CD4-positive, alpha-beta T cell treated with Interleukin-15 for 1 hour (primary cell): ENCODE measurements at regions not wholly inside any gene's neighbourhood (a gene's known extent, or its start where the extent isn't known, plus 50 kb on each side); places are given as distances from the start of the nearest gene placed in this dataset.

Source experiments
- DNase-seq: peaks from one replicate; pipeline ENCODE4 v3.0.0-alpha.2; 2020

- DNase-seq: no peak
Observed at GRCh38 chr5:141800617-141801016, 77.6 kb downstream of the PCDH1 start.

- no peak for DNase-seq
Observed at GRCh38 chr5:141799507-141800167, 78.6 kb downstream of the PCDH1 start.

- no peak for DNase-seq
Observed at GRCh38 chr5:141797425-141797824, 80.8 kb downstream of the PCDH1 start.

GRCh38 chr5:141795421-141795820 is 82.8 kb downstream of the PCDH1 start:
- no peak for DNase-seq

- DNase-seq: no peak
Observed at GRCh38 chr5:141793881-141794280, 84.3 kb downstream of the PCDH1 start.

- no peak for DNase-seq
Observed at GRCh38 chr5:141793403-141793802, 84.8 kb downstream of the PCDH1 start.

GRCh38 chr5:141790630-141791029 is 87.6 kb downstream of the PCDH1 start:
- no peak for DNase-seq

- no peak for DNase-seq
Observed at GRCh38 chr5:141789330-141789729, 88.9 kb downstream of the PCDH1 start.

- DNase-seq: no peak
Observed at GRCh38 chr5:141788296-141788970, 89.8 kb downstream of the PCDH1 start.

- no peak for DNase-seq
Observed at GRCh38 chr5:141787376-141787775, 90.8 kb downstream of the PCDH1 start.

GRCh38 chr5:141786700-141787099 is 91.5 kb downstream of the PCDH1 start:
- no peak for DNase-seq

- no peak for DNase-seq
Observed at GRCh38 chr5:141785711-141786110, 92.5 kb downstream of the PCDH1 start.

GRCh38 chr5:141785135-141785534 is 93.1 kb downstream of the PCDH1 start:
- no peak for DNase-seq

- no peak for DNase-seq
Observed at GRCh38 chr5:141784529-141784928, 93.7 kb downstream of the PCDH1 start.

- DNase-seq: no peak
Observed at GRCh38 chr5:141783947-141784296, 94.3 kb downstream of the PCDH1 start.

GRCh38 chr5:141783005-141783946 is 94.9 kb downstream of the PCDH1 start:
- no peak for DNase-seq

GRCh38 chr5:141781910-141782309 is 96.3 kb downstream of the PCDH1 start:
- DNase-seq: no peak

GRCh38 chr5:141780952-141781781 is 97.0 kb downstream of the PCDH1 start:
- no peak for DNase-seq

GRCh38 chr5:141780240-141780951 is 97.8 kb downstream of the PCDH1 start:
- no peak for DNase-seq

- no peak for DNase-seq
Observed at GRCh38 chr5:141779503-141779973, 97.5 kb upstream of the ARAP3 start.

- no peak for DNase-seq
Observed at GRCh38 chr5:141778683-141779082, 96.7 kb upstream of the ARAP3 start.

- no peak for DNase-seq
Observed at GRCh38 chr5:141778206-141778605, 96.2 kb upstream of the ARAP3 start.
